ENCODE measurements at regions not wholly inside any gene's neighbourhood (a gene's known extent, or its start where the extent isn't known, plus 50 kb on each side); places are given as distances from the start of the nearest gene placed in this dataset.
A peak's percentile ranks its signal among the peaks of the same experiment; 100 is the strongest.

- H3K27ac ChIP-seq = no peak overlapping the region
- TF ChIP-seq CTCF (IDR thresholded peaks at IDR 0.05) (no peak), ZFX (IDR thresholded peaks at IDR 0.05; ENCODE audit: borderline replicate concordance) (no peak)
These were observed 55.8 kb upstream of the SLC35F5 start for GRCh38 chr2:113812204-113812603.

- TF ChIP-seq CTCF (IDR thresholded peaks at IDR 0.05) = no peak
- TF ChIP-seq ZFX (IDR thresholded peaks at IDR 0.05; ENCODE audit: borderline replicate concordance) = no peak
These were observed 52.8 kb upstream of the SLC35F5 start for GRCh38 chr2:113809076-113809736.

GRCh38 chr2:113807721-113808120 lies 51.3 kb upstream of the SLC35F5 start:
- H3K27ac ChIP-seq = no peak overlapping the region
- TF ChIP-seq ZFX (IDR thresholded peaks at IDR 0.05; ENCODE audit: borderline replicate concordance) (no peak), CTCF (IDR thresholded peaks at IDR 0.05) (no peak)

More at GRCh38 chr2:113809076-113809736, 52.8 kb upstream of the SLC35F5 start:
- H3K27ac ChIP-seq = no peak overlapping the region

GRCh38 chr2:113806217-113806913 lies 49.9 kb upstream of the SLC35F5 start:
- TF ChIP-seq ZFX (IDR thresholded peaks at IDR 0.05; ENCODE audit: borderline replicate concordance) = no peak
- no peak for TF ChIP-seq CTCF (IDR thresholded peaks at IDR 0.05)
- H3K27ac ChIP-seq = peak overlapping the region; percentile 45
